ENCODE measurements at regions not wholly inside any gene's neighbourhood (a gene's known extent, or its start where the extent isn't known, plus 50 kb on each side); places are given as distances from the start of the nearest gene placed in this dataset.

DNA sequence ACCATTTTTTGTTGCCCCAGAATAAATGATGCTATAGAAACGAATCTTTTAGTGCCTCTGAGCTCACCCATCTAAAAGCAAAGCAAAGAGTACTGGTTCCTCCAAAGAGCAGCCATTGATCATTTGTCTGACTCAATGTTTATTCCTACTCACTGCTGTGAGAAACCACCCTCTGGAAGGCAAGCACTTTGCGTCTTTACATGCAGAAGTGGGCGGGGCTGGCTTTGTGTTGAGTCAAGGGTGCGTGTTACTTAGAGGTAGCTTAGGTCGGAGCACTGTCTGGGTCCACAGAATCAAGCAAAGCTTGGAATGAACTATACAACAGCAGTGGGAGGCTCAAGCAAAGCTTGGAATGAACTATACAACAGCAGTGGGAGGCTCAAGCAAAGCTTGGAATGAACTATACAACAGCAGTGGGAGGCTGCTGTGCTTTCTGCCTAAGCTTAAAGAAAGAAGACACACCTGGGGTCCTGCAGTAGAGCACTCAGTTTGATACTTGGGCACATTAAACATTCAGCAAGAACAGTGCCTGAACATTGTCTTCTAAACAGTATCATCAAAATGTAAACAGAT is 77.2 kb upstream of the PRICKLE1 start:
- no peak for TF ChIP-seq POLR2AphosphoS5 (IDR thresholded peaks at IDR 0.05)
- no peak for TF ChIP-seq CTCF (IDR thresholded peaks at IDR 0.05)
- TF ChIP-seq POLR2A (IDR thresholded peaks at IDR 0.05): no peak

Data from prostate gland (tissue), 2 donors.